ENCODE measurements at regions not wholly inside any gene's neighbourhood (a gene's known extent, or its start where the extent isn't known, plus 50 kb on each side); places are given as distances from the start of the nearest gene placed in this dataset.

GRCh38 chr7:80403686-80404241 lies 108.1 kb downstream of the GNAT3 start:
- no peak for DNase-seq

DNA sequence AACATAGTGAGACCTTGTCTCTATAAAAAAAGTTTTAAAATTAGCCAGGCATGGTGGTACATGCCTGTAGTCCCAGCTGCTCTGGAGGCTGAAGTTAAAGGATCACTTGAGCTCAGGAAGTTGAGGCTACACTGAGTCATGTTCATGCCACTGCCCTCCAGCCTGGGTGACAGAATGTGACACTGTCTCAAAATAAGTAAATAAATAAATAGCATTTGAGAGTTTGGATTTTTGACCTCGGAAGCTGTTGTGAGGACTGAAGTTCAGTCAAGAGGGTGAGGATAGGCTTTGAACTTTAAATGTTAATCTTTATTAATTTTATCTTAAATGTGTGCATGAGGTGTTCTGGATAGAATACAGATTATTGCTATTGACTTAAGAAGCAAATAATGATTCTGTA lies 110.2 kb downstream of the GNAT3 start:
- no peak for DNase-seq

- DNase-seq = no peak
Observed at GRCh38 chr7:80393786-80394185, 118.1 kb downstream of the GNAT3 start.

- DNase-seq = peak; percentile 63
Observed at GRCh38 chr7:80392229-80393169, 119.4 kb downstream of the GNAT3 start.

- DNase-seq = no peak
Observed at GRCh38 chr7:80387634-80388193, 124.2 kb downstream of the GNAT3 start.

DNA sequence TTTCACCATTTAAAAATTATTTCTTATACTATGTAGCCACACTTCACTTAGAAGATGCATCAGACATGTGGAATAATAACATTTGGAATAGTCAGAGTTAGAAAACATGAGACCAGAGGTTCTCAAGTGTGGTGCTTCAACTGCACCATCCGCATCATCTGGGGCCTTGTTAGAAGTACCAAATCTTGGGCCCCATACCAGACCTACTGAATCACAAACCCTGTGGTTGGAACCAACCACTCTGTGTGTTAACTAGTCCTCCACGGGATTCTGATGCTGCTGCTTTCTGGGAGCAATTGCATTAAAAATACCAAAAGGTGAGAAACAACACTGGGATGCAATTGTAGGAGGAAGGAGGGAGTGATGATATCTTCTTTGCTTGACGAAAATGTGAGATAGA lies 125.2 kb downstream of the GNAT3 start:
- no peak for DNase-seq

GRCh38 chr7:80385508-80385907 lies 126.4 kb downstream of the GNAT3 start:
- DNase-seq = no peak

DNA sequence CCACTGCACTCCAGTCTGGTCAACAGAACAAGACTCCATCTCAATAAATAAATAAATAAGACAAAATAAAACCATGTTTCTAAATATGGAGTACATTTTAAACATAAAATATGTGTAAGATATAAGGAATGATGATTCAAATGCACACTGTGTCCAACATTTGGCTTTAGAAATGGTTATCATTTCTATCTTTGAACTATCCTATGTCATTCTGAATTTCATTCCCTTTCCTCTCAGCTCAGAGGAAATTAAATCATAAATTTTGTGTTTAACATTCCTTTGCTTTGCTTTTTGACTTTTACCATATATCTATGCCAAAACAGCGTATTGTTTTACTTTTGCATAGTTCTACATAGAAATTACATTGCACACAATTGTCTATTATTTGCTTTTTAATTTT lies 130.9 kb downstream of the GNAT3 start:
- no peak for DNase-seq

- peak; percentile 39 for DNase-seq
Observed at GRCh38 chr7:80379034-80379982, 132.6 kb downstream of the GNAT3 start.

DNA sequence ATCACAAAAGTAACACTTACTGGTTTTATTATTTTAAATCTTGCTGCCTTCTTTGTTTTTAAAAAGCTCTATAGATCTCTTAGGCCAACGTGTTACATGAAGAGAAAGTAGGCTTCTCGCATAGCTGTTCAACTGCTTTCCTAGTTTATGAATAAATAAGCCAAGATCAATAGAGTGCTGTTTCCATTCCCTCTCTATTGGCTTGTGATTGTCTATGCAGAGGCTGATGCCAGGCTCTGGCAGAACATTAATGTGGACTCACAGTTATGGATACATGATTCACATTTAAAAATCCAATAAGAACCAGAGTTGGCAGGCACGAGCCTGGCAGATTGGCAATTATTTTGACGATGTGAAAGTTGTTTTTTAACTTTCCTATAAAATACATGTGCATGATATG lies 137.5 kb downstream of the GNAT3 start:
- DNase-seq = no peak

- no peak for DNase-seq
Observed at GRCh38 chr7:80373429-80374032, 138.3 kb downstream of the GNAT3 start.

GRCh38 chr7:80372415-80372814 lies 139.4 kb downstream of the GNAT3 start:
- DNase-seq = no peak

- no peak for DNase-seq
Observed at GRCh38 chr7:80370587-80370986, 141.3 kb downstream of the GNAT3 start.

DNA sequence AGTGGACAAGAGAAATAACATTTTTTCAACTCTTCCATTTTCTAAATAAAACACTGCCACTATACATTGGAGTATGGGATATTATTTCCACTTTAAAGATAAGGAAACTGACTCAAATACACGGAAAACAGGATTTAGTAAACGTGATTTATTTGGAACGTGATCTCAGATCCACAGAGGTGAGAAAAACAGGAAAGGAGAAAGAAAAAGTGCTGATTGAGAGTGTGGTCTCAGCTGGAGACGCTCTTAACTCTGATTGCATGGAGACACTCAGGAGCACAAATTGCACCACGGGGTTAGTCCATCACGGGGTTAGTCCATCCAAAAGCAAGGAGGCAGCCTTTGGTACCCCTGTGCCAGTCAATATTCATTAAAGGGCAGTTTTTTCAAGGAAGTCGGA lies 142.5 kb downstream of the GNAT3 start:
- DNase-seq = no peak

DNA sequence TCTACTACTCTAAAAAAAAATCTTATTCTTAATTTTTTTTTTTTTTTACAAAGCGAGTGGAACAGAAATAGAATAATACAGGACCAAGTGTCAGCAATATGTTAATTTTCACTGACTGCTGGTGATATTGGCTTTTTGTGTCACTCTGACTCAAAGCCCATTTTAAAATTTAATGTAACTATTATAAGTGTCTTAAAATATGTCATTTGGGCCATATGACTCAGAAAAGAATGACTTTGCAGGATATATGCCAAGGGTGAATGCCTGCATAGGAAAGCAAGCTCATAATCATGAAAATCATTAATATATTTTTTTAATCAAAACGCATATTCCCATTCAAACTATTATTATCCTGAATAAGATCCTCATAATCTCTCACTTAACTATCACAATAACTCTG lies 149.2 kb downstream of the GNAT3 start:
- DNase-seq = no peak

DNA sequence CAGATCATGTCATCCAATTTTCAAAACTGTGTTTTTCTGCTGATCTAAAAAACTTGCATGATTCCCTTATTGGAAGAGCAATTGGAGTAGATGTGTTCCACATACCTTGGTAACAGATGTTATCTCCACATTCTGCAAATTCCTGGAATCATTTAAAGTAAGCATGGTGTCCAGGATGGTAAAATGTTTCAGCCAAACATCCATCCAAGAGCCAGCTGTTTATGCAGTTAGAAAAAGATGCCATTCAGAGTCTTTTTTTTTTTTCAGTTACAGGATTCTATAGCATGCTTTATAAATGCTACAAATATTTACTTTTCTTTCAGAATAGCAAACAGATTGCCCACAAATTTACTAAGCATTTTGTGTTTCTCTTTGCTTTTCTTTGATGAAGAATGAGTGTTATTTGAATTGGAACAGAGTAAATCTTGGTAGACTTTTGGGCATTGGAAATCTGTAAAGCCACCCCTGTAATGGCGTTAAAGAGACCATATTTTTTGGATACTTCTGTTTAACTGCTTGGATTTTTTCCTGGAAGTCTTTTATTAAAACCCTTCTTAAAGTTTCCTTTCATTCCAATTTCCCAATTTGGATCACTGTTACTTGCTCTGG lies 149.8 kb downstream of the GNAT3 start:
- DNase-seq = no peak

GRCh38 chr7:80359476-80359875 lies 152.4 kb downstream of the GNAT3 start:
- no peak for DNase-seq

DNA sequence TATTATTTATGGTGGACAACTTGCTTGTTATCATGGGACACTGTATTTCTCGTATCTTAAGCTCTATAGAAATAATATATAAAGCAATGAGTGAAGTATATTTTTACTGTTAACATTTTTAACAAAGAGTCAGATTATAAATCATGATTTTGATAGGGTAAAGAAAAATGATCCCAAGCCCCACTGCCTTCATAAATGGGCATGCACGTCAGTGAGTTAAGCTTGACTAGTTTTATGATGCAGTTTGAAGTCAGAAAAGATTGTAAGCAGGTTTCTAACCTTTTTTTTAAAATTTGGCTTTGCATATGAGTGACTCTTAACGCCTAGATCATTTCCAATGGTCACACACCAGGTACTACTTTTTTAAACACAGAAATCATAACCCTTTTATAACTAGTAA lies 152.8 kb downstream of the GNAT3 start:
- DNase-seq = no peak

GRCh38 chr7:80357530-80357929 lies 154.3 kb downstream of the GNAT3 start:
- DNase-seq = no peak

DNA sequence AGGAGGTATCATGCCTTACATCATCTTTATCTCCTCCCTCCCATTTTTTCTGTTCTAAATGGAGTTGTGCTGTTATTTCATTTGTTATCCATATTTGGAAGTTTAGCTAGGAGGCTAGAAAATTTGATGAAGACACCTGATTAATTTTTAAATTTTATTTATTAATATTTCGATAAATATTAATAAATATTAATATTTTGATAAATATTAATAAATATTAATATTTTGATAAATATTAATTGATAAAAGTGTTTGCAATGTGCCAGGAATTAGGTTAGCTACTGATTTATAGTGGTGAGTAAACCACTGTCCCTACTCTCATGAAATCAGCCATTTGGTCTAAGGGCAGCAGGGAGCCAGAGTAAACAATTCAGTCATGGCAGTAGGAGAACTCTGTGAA lies 161.4 kb downstream of the GNAT3 start:
- DNase-seq = no peak

- no peak for DNase-seq
Observed at GRCh38 chr7:80348223-80348622, 163.6 kb downstream of the GNAT3 start.

DNA sequence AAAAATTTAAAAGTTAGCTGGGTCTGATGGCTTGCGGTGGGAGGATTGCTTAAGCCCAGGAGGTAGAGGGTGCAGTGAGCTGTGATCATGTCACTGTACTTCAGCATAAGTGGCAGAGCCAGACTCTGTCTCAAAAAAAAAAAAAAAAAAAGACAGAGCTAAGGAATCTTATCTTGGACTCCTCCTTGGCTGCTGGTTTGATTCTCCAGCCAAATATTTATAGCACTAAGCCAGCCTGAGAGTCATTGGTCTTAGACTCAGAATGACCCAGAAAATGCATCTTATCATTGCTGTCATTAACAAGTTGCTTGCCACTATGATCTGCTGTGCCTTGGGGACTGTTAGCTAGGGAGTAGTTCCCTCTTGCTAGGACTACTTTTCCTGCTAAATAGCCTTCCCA lies 164.7 kb downstream of the GNAT3 start:
- DNase-seq = no peak

Data from kidney glomerular epithelial cell (primary cell).